ENCODE measurements at regions not wholly inside any gene's neighbourhood (a gene's known extent, or its start where the extent isn't known, plus 50 kb on each side); places are given as distances from the start of the nearest gene placed in this dataset.
"Not testable (repeated sequence)": the region's sequence is repeated elsewhere in the genome, so short reads cannot be mapped to it uniquely, and the experiment has no call there.

GRCh38 chrX:137178392-137178791, 144.6 kb upstream of the GPR101 start:
- no peak for TF ChIP-seq CTCF (IDR thresholded peaks at IDR 0.05; ENCODE audit: low read depth, low read length)
- no peak overlapping the region for H3K4me3 ChIP-seq (ENCODE audit: low read depth, low read length)

- no peak for TF ChIP-seq CTCF (IDR thresholded peaks at IDR 0.05; ENCODE audit: low read depth, low read length)
- H3K4me3 ChIP-seq (ENCODE audit: low read depth, low read length): no peak overlapping the region
Observed at GRCh38 chrX:137172317-137172948, 138.6 kb upstream of the GPR101 start.

GRCh38 chrX:137171626-137172025, 137.8 kb upstream of the GPR101 start:
- no peak overlapping the region for H3K4me3 ChIP-seq (ENCODE audit: low read depth, low read length)
- TF ChIP-seq CTCF (IDR thresholded peaks at IDR 0.05; ENCODE audit: low read depth, low read length): no peak

- H3K4me3 ChIP-seq (ENCODE audit: low read depth, low read length): no peak overlapping the region
- TF ChIP-seq CTCF (IDR thresholded peaks at IDR 0.05; ENCODE audit: low read depth, low read length): no peak
Observed at GRCh38 chrX:137166591-137166990, 132.8 kb upstream of the GPR101 start.

GRCh38 chrX:137164329-137164728, 130.5 kb upstream of the GPR101 start:
- no peak overlapping the region for H3K4me3 ChIP-seq (ENCODE audit: low read depth, low read length)
- no peak for TF ChIP-seq CTCF (IDR thresholded peaks at IDR 0.05; ENCODE audit: low read depth, low read length)

GRCh38 chrX:137151403-137151802, 117.6 kb upstream of the GPR101 start:
- H3K4me3 ChIP-seq (ENCODE audit: low read depth, low read length): no peak overlapping the region
- TF ChIP-seq CTCF (IDR thresholded peaks at IDR 0.05; ENCODE audit: low read depth, low read length): no peak

- no peak for TF ChIP-seq CTCF (IDR thresholded peaks at IDR 0.05; ENCODE audit: low read depth, low read length)
- H3K4me3 ChIP-seq (ENCODE audit: low read depth, low read length): no peak overlapping the region
Observed at GRCh38 chrX:137143864-137144263, 110.1 kb upstream of the GPR101 start.

- H3K4me3 ChIP-seq (ENCODE audit: low read depth, low read length): not testable (repeated sequence)
Observed at GRCh38 chrX:137122651-137123050, 88.9 kb upstream of the GPR101 start.
